Lower leg skin (tissue), 4 donors: ENCODE measurements at regions not wholly inside any gene's neighbourhood (a gene's known extent, or its start where the extent isn't known, plus 50 kb on each side); places are given as distances from the start of the nearest gene placed in this dataset.

Experiments used
- DNase-seq, 2 donors: peaks; one replicate each; pipeline ENCODE4 v3.0.0-alpha.2; 2019; ENCODE audit warnings: low spot score in 2 of 2
- H3K4me3 ChIP-seq: fragments of 200-600 bp; sonication (generic); 2 replicates; pipeline ENCODE4 v1.5.1; 2017; ENCODE audit warnings: mild to moderate bottlenecking, low read depth; ENCODE audit not compliant: poor library complexity, severe bottlenecking
- CTCF ChIP-seq, 3 donors: fragments of 450-650 bp; IDR thresholded peaks; one replicate each; pipeline ENCODE4 v1.5.1; 2016; ENCODE audit warnings: antibody characterized with exemption in 3 of 3, mild to moderate bottlenecking in 3 of 3, moderate library complexity in 2 of 3
- POLR2A ChIP-seq, 2 donors: fragments of 450-650 bp; IDR thresholded peaks; one replicate each; pipeline ENCODE4 v1.6.1; 2016 to 2017; ENCODE audit warnings: antibody characterized with exemption in 2 of 2, mild to moderate bottlenecking in 1 of 2, moderate library complexity in 1 of 2
- WGBS, 2 donors: methylation state at CpG; one replicate each; pipeline ENCODE4 v1.1.5; 2018; 5-methylcytosine and 5-hydroxymethylcytosine counted together
- intact Hi-C: fragments of 100-400 bp; cut with DNase I; formaldehyde crosslinking; loops from one replicate; pipeline ENCODE4 v1.15.0; 2023; ENCODE audit warnings: low total_unique reads

DNA sequence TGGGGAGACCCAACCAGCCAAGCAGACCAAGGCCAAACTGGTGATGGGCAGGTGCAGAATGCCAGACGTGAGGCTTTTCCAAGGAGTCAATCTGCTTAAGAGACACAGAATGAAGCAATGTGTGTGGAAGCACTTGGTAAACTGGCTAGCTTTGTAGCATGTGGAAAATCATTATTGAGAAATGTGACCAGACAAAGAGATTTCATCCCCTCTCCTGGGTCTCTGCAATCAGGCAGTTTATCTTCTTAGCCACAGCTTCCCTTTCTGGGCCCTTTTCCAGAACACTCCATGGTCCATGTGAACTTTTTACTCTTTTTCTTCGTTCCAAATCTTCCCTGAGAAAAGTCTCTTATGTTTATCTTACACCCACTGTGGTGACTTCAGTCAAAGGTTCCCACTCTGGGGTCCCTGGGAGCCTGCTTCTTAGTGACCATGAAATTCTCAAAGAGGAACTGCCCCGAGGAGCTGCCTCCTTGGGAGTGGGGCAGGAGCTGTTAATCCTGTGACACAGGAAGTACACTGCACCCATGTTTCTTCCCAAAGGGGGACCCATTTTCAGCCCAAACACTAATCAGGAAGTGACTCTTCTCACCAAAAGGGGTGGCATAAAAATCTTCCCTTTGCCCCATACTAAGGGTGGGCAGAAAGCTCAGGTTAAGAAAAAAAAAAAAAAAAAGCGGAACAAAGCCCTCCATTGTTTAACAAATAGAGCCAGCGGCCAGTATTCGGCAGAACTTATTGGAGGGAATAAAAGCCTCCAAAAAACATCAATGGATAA lies 346.2 kb upstream of the ASIC2 start:
- intact Hi-C loops, result no loop called here
- H3K4me3 ChIP-seq, result no peak overlapping the region
- TF ChIP-seq POLR2A (IDR thresholded peaks at IDR 0.05) (no peak), CTCF (IDR thresholded peaks at IDR 0.05) (no peak)
- no peak for DNase-seq
- 54 to 61% methylated on average over 6 of the region's 6 CpGs for WGBS, 2 donors

DNA sequence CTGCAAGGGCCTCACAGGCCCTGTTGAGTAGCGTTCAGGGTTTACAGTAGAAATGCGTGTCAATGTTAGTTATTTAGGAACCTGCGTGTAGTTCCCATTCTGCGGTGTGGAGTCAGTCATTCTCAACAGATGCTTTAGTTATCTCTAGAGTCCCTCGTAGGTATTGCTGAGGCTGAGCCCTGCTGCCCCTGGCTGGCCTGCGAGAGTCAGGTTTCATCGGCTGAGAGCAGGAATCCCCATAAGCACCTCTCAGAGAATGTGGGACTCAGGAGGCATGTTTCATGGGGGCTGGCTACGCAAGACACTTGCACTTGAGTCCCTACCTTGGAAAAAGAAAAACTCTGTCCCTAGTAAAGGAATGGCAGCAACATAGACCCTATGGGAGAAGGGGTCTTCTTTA lies 347.5 kb upstream of the ASIC2 start:
- intact Hi-C loops, result no loop called here
- no peak for TF ChIP-seq CTCF (IDR thresholded peaks at IDR 0.05)
- TF ChIP-seq POLR2A (IDR thresholded peaks at IDR 0.05), result no peak
- H3K4me3 ChIP-seq, result no peak overlapping the region
- DNase-seq, result no peak
- 73 to 85% methylated on average over 8 of the region's 8 CpGs for WGBS, 2 donors

- 20 to 42% methylated on average over 1 of the region's 1 CpG for WGBS, 2 donors
- no peak overlapping the region for H3K4me3 ChIP-seq
- TF ChIP-seq POLR2A (IDR thresholded peaks at IDR 0.05) (no peak), CTCF (IDR thresholded peaks at IDR 0.05) (no peak)
- DNase-seq, result no peak
- intact Hi-C loops, result no loop called here
Measured at GRCh38 chr17:33642002-33642401, 348.9 kb upstream of the ASIC2 start.

GRCh38 chr17:33647956-33648355 lies 354.9 kb upstream of the ASIC2 start:
- 24 to 39% methylated on average over 2 of the region's 2 CpGs for WGBS, 2 donors
- TF ChIP-seq POLR2A (IDR thresholded peaks at IDR 0.05), result no peak
- no peak for TF ChIP-seq CTCF (IDR thresholded peaks at IDR 0.05)
- peak in 1 of 2 donors; percentile 77 for DNase-seq
- H3K4me3 ChIP-seq, result no peak overlapping the region
- intact Hi-C loops, result no loop called here

DNA sequence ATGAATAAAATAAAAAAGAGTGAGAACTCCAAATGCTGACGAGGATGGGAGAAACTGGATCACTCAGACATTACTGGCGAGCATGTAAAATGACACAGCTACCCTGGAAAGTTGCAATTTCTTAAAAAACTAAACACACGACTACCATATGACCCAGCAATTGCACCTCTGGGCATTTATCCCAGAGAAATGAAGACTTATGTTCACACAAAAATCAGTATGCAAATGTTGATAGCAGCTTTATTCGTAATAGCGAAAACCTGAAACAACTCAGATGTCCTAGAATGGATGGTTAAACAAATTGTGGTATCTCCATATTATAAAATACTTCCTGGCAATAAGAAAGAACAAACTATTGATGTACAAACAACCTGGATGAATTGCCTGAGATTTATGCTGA lies 357.2 kb upstream of the ASIC2 start:
- TF ChIP-seq CTCF (IDR thresholded peaks at IDR 0.05), result no peak
- TF ChIP-seq POLR2A (IDR thresholded peaks at IDR 0.05), result no peak
- no peak for DNase-seq
- intact Hi-C loops, result no loop called here
- 63 to 70% methylated on average over 5 of the region's 5 CpGs for WGBS, 2 donors
- no peak overlapping the region for H3K4me3 ChIP-seq

- intact Hi-C loops, result no loop called here
- H3K4me3 ChIP-seq, result no peak overlapping the region
- TF ChIP-seq POLR2A (IDR thresholded peaks at IDR 0.05) (no peak), CTCF (IDR thresholded peaks at IDR 0.05) (no peak)
- 72 to 74% methylated on average over 3 of the region's 3 CpGs for WGBS, 2 donors
- DNase-seq, result peak in 1 of 2 donors; percentile 43
Measured at GRCh38 chr17:33651686-33652085, 358.6 kb upstream of the ASIC2 start.
